Naive B cell (primary cell): ENCODE measurements at regions not wholly inside any gene's neighbourhood (a gene's known extent, or its start where the extent isn't known, plus 50 kb on each side); places are given as distances from the start of the nearest gene placed in this dataset.

Experiments
- ATAC-seq, 2 donors: fragments of 150-1000 bp; cut with Tn5 transposase; 2 replicates each; pipeline ENCODE4 v1.10.0; 2021; ENCODE audit warnings: low read depth in 2 of 2, mild to moderate bottlenecking in 2 of 2, moderate library complexity in 2 of 2
- DNase-seq: peaks from one replicate; pipeline ENCODE4 v3.0.0; 2022
- H3K27ac Mint-ChIP-seq, 6 donors: one replicate each; pipeline ENCODE4 v1.8.0; 2020 to 2022; ENCODE audit warnings: mild to moderate bottlenecking in 6 of 6, mixed read lengths in 6 of 6, moderate library complexity in 5 of 6, inconsistent platforms in 2 of 6
- H3K27me3 Mint-ChIP-seq, 3 donors: one replicate each; pipeline ENCODE4 v1.8.0; 2021 to 2022; ENCODE audit warnings: mixed read lengths in 3 of 3, mild to moderate bottlenecking in 1 of 3
- H3K36me3 Mint-ChIP-seq, 2 donors: one replicate each; pipeline ENCODE4 v1.8.0; 2020 to 2022; ENCODE audit warnings: mixed read lengths in 2 of 2, inconsistent platforms in 1 of 2, mild to moderate bottlenecking in 1 of 2
- H3K4me1 Mint-ChIP-seq, 3 donors: one replicate each; pipeline ENCODE4 v1.8.0; 2020 to 2022; ENCODE audit warnings: mixed read lengths in 3 of 3, inconsistent platforms in 1 of 3, mild to moderate bottlenecking in 1 of 3, moderate library complexity in 1 of 3
- H3K4me3 Mint-ChIP-seq, 8 donors: one replicate each; pipeline ENCODE4 v1.8.0; 2020 to 2022; ENCODE audit warnings: mild to moderate bottlenecking in 8 of 8, mixed read lengths in 8 of 8, moderate library complexity in 8 of 8, inconsistent platforms in 2 of 8
- H3K9me3 Mint-ChIP-seq, 7 donors: one replicate each; pipeline ENCODE4 v1.8.0; 2020 to 2022; ENCODE audit warnings: mixed read lengths in 7 of 7, mild to moderate bottlenecking in 5 of 7, inconsistent platforms in 2 of 7, moderate library complexity in 1 of 7

GRCh38 chr11:26121466-26121865 is 210.5 kb upstream of the ANO3 start:
- no peak overlapping the region for H3K27ac Mint-ChIP-seq
- peaks cover 0 to 10% (median 3%) of the 10 kb centered on the region in 7 donors for H3K9me3 Mint-ChIP-seq
- DNase-seq (no peak), ATAC-seq (no peak)
- no peaks in the 10 kb centered on the region for H3K27me3 Mint-ChIP-seq
- no peak overlapping the region for H3K4me3 Mint-ChIP-seq
- H3K36me3 Mint-ChIP-seq = peaks cover 0 to 2% of the 10 kb centered on the region in 2 donors
- H3K4me1 Mint-ChIP-seq = peaks cover 0 to 9% (median 6%) of the 10 kb centered on the region in 3 donors

- H3K36me3 Mint-ChIP-seq = peaks cover 0 to 7% of the 10 kb centered on the region in 2 donors
- H3K4me1 Mint-ChIP-seq = peaks cover 0 to 9% (median 6%) of the 10 kb centered on the region in 3 donors
- no peak for ATAC-seq
- no peak overlapping the region for H3K4me3 Mint-ChIP-seq
- no peak for DNase-seq
- peak overlapping the region in 1 of 6 donors; percentile 64 for H3K27ac Mint-ChIP-seq
- peaks cover 0 to 23% (median 9%) of the 10 kb centered on the region in 7 donors for H3K9me3 Mint-ChIP-seq
- no peaks in the 10 kb centered on the region for H3K27me3 Mint-ChIP-seq
Measured at GRCh38 chr11:26126741-26127140, 205.2 kb upstream of the ANO3 start.

GRCh38 chr11:26127336-26127735 is 204.6 kb upstream of the ANO3 start:
- Mint-ChIP-seq H3K36me3 (peaks cover 0 to 7% of the 10 kb centered on the region in 2 donors), H3K4me3 (no peak overlapping the region), H3K27me3 (no peaks in the 10 kb centered on the region), H3K9me3 (peaks cover 0 to 27% (median 11%) of the 10 kb centered on the region in 7 donors), H3K4me1 (peaks cover 0 to 7% (median 6%) of the 10 kb centered on the region in 3 donors), H3K27ac (peak overlapping the region in 1 of 6 donors; percentile 17)
- ATAC-seq (no peak), DNase-seq (no peak)

GRCh38 chr11:26131406-26131805 is 200.5 kb upstream of the ANO3 start:
- no peak for ATAC-seq
- DNase-seq = no peak
- Mint-ChIP-seq H3K27ac (no peak overlapping the region), H3K4me1 (peaks cover 14 to 23% (median 15%) of the 10 kb centered on the region in 3 donors), H3K4me3 (no peak overlapping the region), H3K27me3 (no peaks in the 10 kb centered on the region), H3K9me3 (peaks cover 0 to 27% (median 10%) of the 10 kb centered on the region in 7 donors), H3K36me3 (peaks cover 0 to 6% of the 10 kb centered on the region in 2 donors)

- Mint-ChIP-seq H3K36me3 (no peaks in the 10 kb centered on the region), H3K27me3 (no peaks in the 10 kb centered on the region), H3K4me3 (no peak overlapping the region), H3K4me1 (peaks cover 14 to 23% (median 15%) of the 10 kb centered on the region in 3 donors), H3K27ac (no peak overlapping the region), H3K9me3 (peaks cover 0 to 16% (median 6%) of the 10 kb centered on the region in 7 donors)
- no peak for ATAC-seq
- no peak for DNase-seq
Measured at GRCh38 chr11:26134053-26134452, 197.9 kb upstream of the ANO3 start.

GRCh38 chr11:26134481-26135355 is 197.2 kb upstream of the ANO3 start:
- peaks cover 0 to 12% (median 6%) of the 10 kb centered on the region in 7 donors for H3K9me3 Mint-ChIP-seq
- DNase-seq (peak; percentile 13), ATAC-seq (peak; percentile 45 to 67)
- no peaks in the 10 kb centered on the region for H3K27me3 Mint-ChIP-seq
- H3K36me3 Mint-ChIP-seq = no peaks in the 10 kb centered on the region
- H3K4me3 Mint-ChIP-seq = peak overlapping the region in 7 of 8 donors; percentile 1 to 66 (median 30)
- H3K4me1 Mint-ChIP-seq = peaks cover 14 to 23% (median 15%) of the 10 kb centered on the region in 3 donors
- no peak overlapping the region for H3K27ac Mint-ChIP-seq

- no peak overlapping the region for H3K4me3 Mint-ChIP-seq
- H3K4me1 Mint-ChIP-seq = peaks cover 12 to 20% (median 15%) of the 10 kb centered on the region in 3 donors
- H3K27ac Mint-ChIP-seq = no peak overlapping the region
- DNase-seq (no peak), ATAC-seq (no peak)
- H3K9me3 Mint-ChIP-seq = peaks cover 0 to 4% (median 0%) of the 10 kb centered on the region in 7 donors
- H3K36me3 Mint-ChIP-seq = no peaks in the 10 kb centered on the region
- H3K27me3 Mint-ChIP-seq = no peaks in the 10 kb centered on the region
Measured at GRCh38 chr11:26137651-26138050, 194.3 kb upstream of the ANO3 start.

- DNase-seq (no peak), ATAC-seq (no peak)
- Mint-ChIP-seq H3K27ac (no peak overlapping the region), H3K27me3 (no peaks in the 10 kb centered on the region), H3K4me1 (peaks cover 0 to 4% (median 0%) of the 10 kb centered on the region in 3 donors), H3K9me3 (no peaks in the 10 kb centered on the region), H3K36me3 (no peaks in the 10 kb centered on the region), H3K4me3 (no peak overlapping the region)
Measured at GRCh38 chr11:26142891-26143290, 189.0 kb upstream of the ANO3 start.

- H3K4me3 Mint-ChIP-seq = no peak overlapping the region
- peaks cover 0 to 3% (median 0%) of the 10 kb centered on the region in 7 donors for H3K9me3 Mint-ChIP-seq
- peaks cover 0 to 3% (median 0%) of the 10 kb centered on the region in 3 donors for H3K27me3 Mint-ChIP-seq
- no peaks in the 10 kb centered on the region for H3K36me3 Mint-ChIP-seq
- DNase-seq = no peak
- no peak for ATAC-seq
- H3K27ac Mint-ChIP-seq = no peak overlapping the region
- peaks cover 0 to 4% (median 0%) of the 10 kb centered on the region in 3 donors for H3K4me1 Mint-ChIP-seq
Measured at GRCh38 chr11:26143566-26144290, 188.2 kb upstream of the ANO3 start.

GRCh38 chr11:26144291-26144690 is 187.6 kb upstream of the ANO3 start:
- ATAC-seq (no peak), DNase-seq (no peak)
- Mint-ChIP-seq H3K27ac (no peak overlapping the region), H3K27me3 (peaks cover 0 to 8% (median 0%) of the 10 kb centered on the region in 3 donors), H3K36me3 (no peaks in the 10 kb centered on the region), H3K4me3 (no peak overlapping the region), H3K4me1 (peaks cover 0 to 4% (median 0%) of the 10 kb centered on the region in 3 donors), H3K9me3 (peaks cover 0 to 4% (median 0%) of the 10 kb centered on the region in 7 donors)

GRCh38 chr11:26144911-26145310 is 187.0 kb upstream of the ANO3 start:
- ATAC-seq = no peak
- no peak for DNase-seq
- peaks cover 0 to 4% (median 0%) of the 10 kb centered on the region in 3 donors for H3K4me1 Mint-ChIP-seq
- no peak overlapping the region for H3K4me3 Mint-ChIP-seq
- peaks cover 0 to 10% (median 0%) of the 10 kb centered on the region in 3 donors for H3K27me3 Mint-ChIP-seq
- H3K27ac Mint-ChIP-seq = no peak overlapping the region
- no peaks in the 10 kb centered on the region for H3K36me3 Mint-ChIP-seq
- H3K9me3 Mint-ChIP-seq = peaks cover 0 to 4% (median 0%) of the 10 kb centered on the region in 7 donors

GRCh38 chr11:26149585-26149984 is 182.3 kb upstream of the ANO3 start:
- H3K4me1 Mint-ChIP-seq = peaks cover 3 to 4% (median 3%) of the 10 kb centered on the region in 3 donors
- DNase-seq (no peak), ATAC-seq (no peak)
- no peaks in the 10 kb centered on the region for H3K36me3 Mint-ChIP-seq
- peaks cover 0 to 7% (median 2%) of the 10 kb centered on the region in 7 donors for H3K9me3 Mint-ChIP-seq
- H3K27ac Mint-ChIP-seq = no peak overlapping the region
- H3K4me3 Mint-ChIP-seq = no peak overlapping the region
- peaks cover 0 to 10% (median 0%) of the 10 kb centered on the region in 3 donors for H3K27me3 Mint-ChIP-seq

GRCh38 chr11:26150031-26150430 is 181.9 kb upstream of the ANO3 start:
- Mint-ChIP-seq H3K4me1 (peaks cover 3 to 7% (median 6%) of the 10 kb centered on the region in 3 donors), H3K27me3 (peaks cover 0 to 10% (median 0%) of the 10 kb centered on the region in 3 donors), H3K36me3 (no peaks in the 10 kb centered on the region), H3K27ac (peak overlapping the region in 1 of 6 donors; percentile 37), H3K9me3 (peaks cover 0 to 9% (median 3%) of the 10 kb centered on the region in 7 donors), H3K4me3 (no peak overlapping the region)
- DNase-seq (no peak), ATAC-seq (no peak)
